NCI-H510A (cell line): ENCODE measurements at regions not wholly inside any gene's neighbourhood (a gene's known extent, or its start where the extent isn't known, plus 50 kb on each side); places are given as distances from the start of the nearest gene placed in this dataset.
A peak's percentile ranks its signal among the peaks of the same experiment; 100 is the strongest.
"Not testable (repeated sequence)": the region's sequence is repeated elsewhere in the genome, so short reads cannot be mapped to it uniquely, and the experiment has no call there.

Experiments
- DNase-seq: peaks from one replicate; lab custom pipeline; 2025; lab: John Stamatoyannopoulos, UW

DNA sequence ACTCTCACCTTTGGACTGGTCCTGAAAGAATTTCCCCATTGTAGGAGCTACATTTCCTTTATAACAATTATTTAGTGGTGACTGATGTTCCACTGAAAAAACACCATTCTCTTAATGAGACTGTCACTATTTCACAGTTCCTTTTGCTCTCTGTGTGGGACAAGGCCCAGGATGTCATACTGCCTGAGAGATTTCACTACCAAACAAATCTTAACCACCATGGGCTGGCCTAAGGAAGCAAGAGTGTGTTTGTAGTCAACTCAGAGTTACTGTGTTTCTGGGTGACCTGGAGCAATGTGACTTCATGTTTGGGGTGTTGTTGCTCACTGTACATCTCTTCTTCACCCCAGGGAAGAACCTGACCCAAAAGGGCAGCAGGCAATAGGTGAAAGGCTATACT, 50.1 kb upstream of the ZNF608 start:
- DNase-seq: no peak

DNA sequence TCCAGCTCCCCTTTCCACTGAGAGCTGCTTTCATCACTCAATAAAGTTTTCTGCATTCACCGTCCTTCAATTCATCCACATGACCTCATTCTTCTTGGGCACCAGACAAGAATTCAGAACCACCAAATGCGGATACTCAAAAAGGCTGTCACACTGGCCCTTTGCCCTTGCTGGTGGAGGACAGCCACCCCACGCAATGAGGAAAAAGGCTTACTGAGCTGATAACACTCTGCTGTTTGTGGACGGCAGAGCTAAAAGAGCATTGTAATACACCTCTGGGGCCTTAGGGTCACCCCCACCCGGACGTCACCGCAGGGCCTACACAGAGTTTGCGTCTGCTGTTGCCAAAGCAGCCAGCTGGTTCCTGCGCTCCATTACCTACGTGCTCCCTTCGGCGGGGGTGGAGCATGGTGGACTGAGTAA, 51.2 kb upstream of the ZNF608 start:
- DNase-seq: no peak

DNA sequence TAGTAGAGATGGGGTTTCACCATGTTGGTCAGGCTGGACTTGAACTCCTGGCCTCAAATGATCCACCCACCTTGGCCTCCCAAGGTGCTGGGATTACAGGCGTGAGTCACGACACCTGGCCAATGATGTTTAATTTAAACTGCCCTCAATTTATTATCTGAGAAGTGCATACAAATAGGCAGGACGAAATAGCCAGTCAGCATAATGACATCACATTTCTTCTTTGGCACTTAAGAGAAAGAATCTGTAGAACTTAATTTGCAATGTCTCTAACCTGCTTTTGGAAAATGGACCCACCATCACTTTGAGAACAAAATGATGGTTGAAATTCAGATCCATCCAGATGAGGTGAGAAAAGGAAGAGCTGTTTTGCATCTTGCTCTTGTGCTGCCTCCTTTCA, 52.5 kb upstream of the ZNF608 start:
- no peak for DNase-seq

DNA sequence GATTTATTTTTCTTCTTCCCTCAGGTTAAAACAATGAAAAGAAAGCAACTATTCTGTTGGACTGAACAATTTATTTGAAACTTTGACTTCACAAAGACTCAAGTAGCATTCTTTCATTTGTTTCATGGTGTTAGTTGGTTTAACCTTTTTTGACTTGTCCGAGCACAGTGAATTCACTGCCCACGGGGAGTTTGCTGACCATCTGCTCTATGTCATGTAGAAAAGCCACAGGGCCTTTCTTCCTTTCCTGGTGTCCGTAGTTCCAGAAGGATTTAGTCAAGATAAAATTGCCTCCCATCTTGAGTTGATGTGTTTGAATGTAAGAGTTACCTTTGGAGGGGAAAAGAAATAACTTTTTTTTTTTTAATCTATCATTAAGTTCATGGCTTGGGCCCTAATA, 55.1 kb upstream of the ZNF608 start:
- no peak for DNase-seq

DNA sequence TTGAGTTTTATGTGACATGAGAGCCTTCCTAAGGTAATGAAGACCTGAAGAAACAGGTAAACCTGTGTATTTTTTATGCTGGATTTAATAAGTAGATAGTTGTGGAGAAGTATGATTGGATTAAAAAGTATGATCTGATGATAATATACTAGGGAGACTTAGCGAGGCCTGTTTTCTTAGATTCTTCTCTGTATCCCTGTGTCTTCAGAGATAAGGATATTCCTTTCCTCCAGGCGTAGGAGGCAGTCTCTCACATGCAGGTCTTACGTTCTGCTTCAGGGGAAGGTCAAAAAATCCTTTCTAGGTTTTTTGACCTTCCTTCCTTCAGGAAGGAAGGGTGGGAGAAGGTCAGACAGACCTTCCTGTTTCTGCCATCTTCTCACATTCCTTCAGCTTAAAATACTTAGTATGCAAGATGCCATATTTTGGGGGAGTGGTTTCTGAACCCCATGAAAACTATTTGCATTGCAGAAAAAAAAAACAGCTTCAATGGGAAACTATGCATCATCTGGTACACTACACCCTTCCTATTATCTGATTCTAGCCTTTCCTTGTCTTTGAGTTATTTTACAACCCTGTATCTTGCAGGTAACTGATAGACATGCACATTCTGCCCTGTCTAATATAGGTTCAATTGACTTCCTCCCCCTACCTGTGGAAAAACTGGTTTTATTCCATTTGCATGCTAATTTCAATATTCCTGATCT, 57.3 kb upstream of the ZNF608 start:
- no peak for DNase-seq

GRCh38 chr5:124806026-124806372, 59.6 kb upstream of the ZNF608 start:
- no peak for DNase-seq

GRCh38 chr5:124806373-124807077, 60.1 kb upstream of the ZNF608 start:
- peak; percentile 71 for DNase-seq

GRCh38 chr5:124808842-124809268, 62.4 kb upstream of the ZNF608 start:
- DNase-seq: no peak

DNA sequence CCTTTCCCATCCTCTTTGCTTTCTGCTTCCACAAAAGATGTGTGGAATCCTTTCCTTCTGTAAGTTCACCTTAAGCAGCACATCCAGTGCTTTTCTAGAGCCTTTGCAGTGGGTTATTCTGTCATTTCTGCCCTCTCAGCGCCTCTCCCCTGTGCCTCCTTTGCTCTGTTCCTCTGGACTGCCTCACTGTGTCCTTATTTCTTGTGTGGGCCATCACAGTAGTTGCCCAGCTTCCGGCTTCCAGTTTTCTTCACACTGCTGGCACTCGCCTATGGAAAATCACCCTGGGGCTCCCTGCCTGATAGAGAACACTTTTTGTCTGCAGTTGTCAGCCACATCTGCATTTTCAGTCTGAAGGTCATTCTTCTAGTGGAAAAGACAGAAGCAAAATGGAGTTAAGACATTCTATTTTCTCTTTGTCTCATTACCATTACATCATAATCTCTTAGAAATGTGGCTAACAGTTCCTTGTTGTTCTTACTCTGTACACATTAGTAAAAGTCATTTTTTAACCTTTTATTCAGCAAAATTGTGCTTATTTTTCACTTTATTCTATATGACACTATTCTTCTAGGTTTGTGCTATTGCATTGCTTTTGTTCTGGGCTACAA, 64.1 kb upstream of the ZNF608 start:
- DNase-seq: no peak

- no peak for DNase-seq
These were observed 66.4 kb upstream of the ZNF608 start for GRCh38 chr5:124812771-124813358.

DNA sequence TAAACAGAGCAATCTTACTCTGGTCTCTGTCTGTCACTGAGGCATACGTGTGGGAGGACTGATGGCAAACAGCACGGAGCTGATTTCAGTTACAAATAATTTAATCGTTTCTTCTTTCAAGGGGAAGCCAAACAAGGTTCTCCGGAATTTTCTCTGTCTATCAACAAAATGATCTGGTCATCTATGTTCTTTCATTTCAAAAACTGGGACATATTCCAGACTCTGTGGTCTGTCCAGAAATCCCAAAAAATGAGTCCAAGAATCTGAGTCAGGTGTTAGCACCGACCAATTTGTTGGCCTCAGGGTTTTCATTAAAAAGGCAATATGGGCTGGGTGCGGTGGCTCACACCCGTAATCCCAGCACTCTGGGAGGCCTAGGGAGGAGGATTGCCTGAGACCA, 69.9 kb upstream of the ZNF608 start:
- DNase-seq: no peak

DNA sequence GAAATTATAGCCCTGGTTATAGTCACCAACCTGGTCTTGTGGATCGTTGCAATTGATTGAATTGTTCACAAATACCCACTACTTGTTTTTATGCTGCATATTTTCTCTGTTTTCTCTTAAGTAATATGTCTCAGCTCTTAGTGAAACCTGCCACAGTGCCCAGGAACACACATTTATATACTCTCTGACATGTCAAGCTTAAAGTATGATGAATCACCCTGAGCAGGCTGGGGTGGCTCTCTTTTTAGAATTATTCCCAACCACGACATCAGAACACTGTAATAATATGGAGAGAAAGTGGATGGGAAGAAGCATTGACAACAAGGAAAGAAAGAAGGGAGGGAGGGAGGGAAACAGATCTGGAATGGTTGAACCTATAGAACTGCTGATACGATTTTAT, 72.8 kb upstream of the ZNF608 start:
- no peak for DNase-seq

- DNase-seq: no peak
These were observed 76.2 kb upstream of the ZNF608 start for GRCh38 chr5:124822647-124823046.

DNA sequence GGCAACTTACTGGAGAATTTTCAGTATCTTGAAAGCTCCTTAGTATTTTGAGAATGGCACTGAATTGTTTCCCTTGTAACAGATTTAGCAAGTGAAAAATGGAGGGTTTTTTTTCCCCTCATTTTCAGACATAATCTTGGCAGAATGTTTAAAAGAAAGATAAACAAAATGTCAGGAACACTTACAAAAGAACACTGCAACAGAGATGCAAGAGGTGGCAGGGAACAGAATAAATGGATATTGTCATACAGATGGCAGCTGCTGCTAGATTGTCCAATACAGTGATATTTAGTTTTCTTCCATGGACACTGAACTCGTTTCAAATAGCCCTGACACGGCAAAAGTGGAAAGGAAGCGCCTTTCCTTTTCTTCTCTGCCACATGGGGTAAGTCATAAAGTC, 76.9 kb upstream of the ZNF608 start:
- no peak for DNase-seq

DNA sequence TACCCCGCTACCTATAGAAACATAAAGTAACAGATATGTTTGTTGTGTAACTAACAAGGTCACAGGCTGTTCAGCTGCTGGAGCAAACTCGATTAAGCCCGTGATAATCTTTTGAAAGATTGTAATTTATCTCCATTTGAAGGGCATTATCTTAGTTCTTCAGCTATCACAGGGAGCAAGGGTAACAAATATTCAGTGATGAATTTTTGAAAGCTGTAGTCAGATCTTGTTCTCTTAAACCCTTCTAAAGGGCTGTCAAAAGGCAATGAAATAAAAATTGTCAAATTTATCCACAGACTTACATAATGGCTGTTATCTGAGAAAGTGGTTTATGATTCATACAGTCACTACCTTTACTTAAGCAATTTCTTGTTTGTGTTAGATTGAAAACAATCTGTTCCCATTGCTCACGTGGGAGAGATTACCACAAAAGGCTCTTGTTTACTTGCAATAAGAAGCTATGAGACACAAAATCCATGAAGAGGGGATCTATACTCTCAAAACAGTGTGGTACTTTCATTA, 78.3 kb upstream of the ZNF608 start:
- DNase-seq: no peak

DNA sequence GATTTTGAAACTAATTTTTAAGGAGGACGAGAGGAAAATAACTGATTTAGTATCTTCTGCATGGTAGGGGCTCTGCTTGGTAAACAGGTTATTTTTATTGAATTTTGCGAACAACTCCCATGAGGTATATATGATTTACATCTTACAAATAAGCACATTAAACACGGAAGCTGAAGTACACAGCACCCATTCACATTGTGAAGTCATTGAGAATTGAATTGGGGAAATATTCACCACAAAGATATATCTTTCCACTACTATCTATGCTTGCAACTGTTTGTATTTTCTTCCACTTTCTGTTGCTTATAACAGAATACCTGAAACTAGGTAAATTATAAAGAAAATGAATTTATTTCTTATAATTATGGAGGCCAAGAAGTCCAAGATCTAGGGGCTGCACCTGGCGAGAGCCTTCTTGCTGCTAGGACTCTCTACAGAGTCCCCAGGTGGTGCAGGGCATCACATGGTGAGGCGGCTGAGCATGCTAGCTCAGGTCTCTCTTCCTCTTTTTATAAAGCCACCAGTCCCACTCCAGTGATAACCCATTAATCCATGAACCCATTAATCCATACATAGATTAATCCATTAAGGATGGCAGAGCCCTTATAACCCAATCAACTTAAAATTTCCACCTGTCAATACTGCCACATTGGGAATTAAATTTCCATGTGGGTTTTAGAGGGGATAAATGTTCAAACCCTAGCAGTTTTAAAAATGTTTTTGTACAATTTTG, 79.0 kb upstream of the ZNF608 start:
- no peak for DNase-seq

DNA sequence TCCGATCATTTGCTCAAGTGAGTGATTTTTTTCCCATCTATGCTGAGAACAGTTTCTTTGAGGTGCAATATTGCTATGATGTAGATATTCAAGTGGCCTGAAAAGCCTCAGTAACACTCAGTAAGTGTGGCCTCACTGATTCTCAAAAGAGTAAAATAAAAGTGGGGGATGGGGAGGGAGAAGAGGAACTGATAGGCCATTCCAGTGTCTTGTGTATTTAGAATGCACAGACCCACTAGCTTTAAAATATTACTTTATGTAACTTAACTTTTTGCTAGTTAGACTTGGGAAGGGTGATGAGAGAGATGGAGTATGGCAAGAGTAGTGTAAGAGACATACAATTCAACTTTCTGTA, 79.5 kb upstream of the ZNF608 start:
- DNase-seq: no peak

- no peak for DNase-seq
These were observed 82.3 kb upstream of the ZNF608 start for GRCh38 chr5:124828731-124829234.

GRCh38 chr5:124831687-124832240, 85.3 kb upstream of the ZNF608 start:
- no peak for DNase-seq

DNA sequence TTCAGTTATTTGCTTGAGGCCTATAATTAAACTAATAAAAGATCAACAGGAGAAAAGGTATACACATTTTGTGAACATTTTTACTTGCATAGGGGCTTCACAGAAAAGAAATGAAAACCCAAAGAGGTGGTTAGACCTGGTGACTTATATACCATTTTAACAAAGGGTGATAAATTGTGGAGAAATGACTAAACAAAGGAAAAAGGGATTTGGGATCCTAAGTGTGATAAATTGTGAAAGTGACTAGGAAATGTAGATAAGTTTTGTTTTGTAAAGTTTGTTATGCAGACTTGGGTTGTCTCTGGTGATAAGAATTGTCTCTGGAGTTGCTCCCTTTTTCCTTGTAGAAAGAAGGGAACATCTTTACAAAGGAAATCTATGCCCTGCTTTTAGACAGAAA, 86.1 kb upstream of the ZNF608 start:
- no peak for DNase-seq

DNA sequence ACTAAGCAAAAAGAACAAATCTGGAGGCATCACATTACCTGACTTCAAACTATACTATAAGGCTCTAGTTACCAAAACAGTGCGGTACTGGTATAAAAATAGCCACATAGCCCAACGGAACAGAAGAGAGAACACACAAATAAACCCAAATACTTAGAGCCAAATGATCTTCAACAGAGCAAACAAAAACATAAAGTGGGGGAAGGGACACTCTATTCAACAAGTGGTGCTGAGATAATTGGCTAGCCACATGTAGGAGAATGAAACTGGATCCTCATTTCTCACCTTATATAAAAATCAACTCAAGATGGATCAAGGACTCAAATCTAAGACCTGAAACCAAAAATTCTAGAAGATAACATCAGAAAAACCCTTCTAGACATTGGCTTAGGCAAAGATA, 89.9 kb upstream of the ZNF608 start:
- DNase-seq: not testable (repeated sequence)
